HEK293T (cell line): ENCODE measurements at regions not wholly inside any gene's neighbourhood (a gene's known extent, or its start where the extent isn't known, plus 50 kb on each side); places are given as distances from the start of the nearest gene placed in this dataset.

ENCODE experiments used
- CTCF ChIA-PET: fragments of 350-600 bp; formaldehyde crosslinking; extraction: SDS; loops from one replicate; lab custom pipeline; 2021; ENCODE audit warnings: antibody characterized with exemption, inconsistent platforms; lab: Yijun Ruan, JAX
- POLR2A ChIA-PET: fragments of 350-600 bp; formaldehyde crosslinking; extraction: SDS; loops from one replicate; lab custom pipeline; 2020; ENCODE audit warnings: antibody characterized with exemption, inconsistent platforms; lab: Yijun Ruan, JAX
- DNase-seq: peaks from one replicate; pipeline ENCODE4 v3.0.0; 2012; ENCODE audit warnings: mixed read lengths; ENCODE audit errors: extremely low spot score
- ARNT ChIP-seq: fragments of 450-650 bp; IDR thresholded peaks from 2 replicates; pipeline ENCODE4 v1.6.1; 2017; ENCODE audit warnings: mild to moderate bottlenecking
- BHLHE40 ChIP-seq: fragments of 450-650 bp; IDR thresholded peaks from 2 replicates; pipeline ENCODE4 v1.6.1; 2016; ENCODE audit warnings: mild to moderate bottlenecking, moderate library complexity, borderline replicate concordance
- CTBP1 ChIP-seq: fragments of 450-650 bp; IDR thresholded peaks from 2 replicates; pipeline ENCODE4 v1.6.1; 2016; ENCODE audit warnings: borderline replicate concordance
- ELF4 ChIP-seq: fragments of 450-650 bp; IDR thresholded peaks from 2 replicates; pipeline ENCODE4 v1.6.1; 2017; ENCODE audit warnings: antibody characterized with exemption
- FOXA1 ChIP-seq: fragments of 450-650 bp; IDR thresholded peaks from 2 replicates; pipeline ENCODE4 v1.6.1; 2016; ENCODE audit warnings: mild to moderate bottlenecking
- FOXK2 ChIP-seq: fragments of 450-650 bp; IDR thresholded peaks from 2 replicates; pipeline ENCODE4 v1.6.1; 2016; ENCODE audit warnings: mild to moderate bottlenecking
- FOXM1 ChIP-seq: fragments of 450-650 bp; IDR thresholded peaks from 2 replicates; pipeline ENCODE4 v1.6.1; 2017; ENCODE audit warnings: mild to moderate bottlenecking, borderline replicate concordance
- HDGF ChIP-seq: fragments of 450-650 bp; IDR thresholded peaks from 2 replicates; pipeline ENCODE4 v1.6.1; 2017; ENCODE audit warnings: antibody characterized with exemption, borderline replicate concordance
- L3MBTL2 ChIP-seq: fragments of 450-650 bp; conservative IDR thresholded peaks from 2 replicates; pipeline ENCODE4 v1.6.1; 2016; ENCODE audit warnings: mild to moderate bottlenecking
- LEF1 ChIP-seq: fragments of 450-650 bp; IDR thresholded peaks from 2 replicates; pipeline ENCODE4 v1.6.1; 2017; ENCODE audit warnings: mild to moderate bottlenecking, borderline replicate concordance
- NFRKB ChIP-seq: fragments of 450-650 bp; IDR thresholded peaks from 2 replicates; pipeline ENCODE4 v1.6.1; 2016; ENCODE audit warnings: mild to moderate bottlenecking, moderate library complexity
- PKNOX1 ChIP-seq: fragments of 450-650 bp; IDR thresholded peaks from 2 replicates; pipeline ENCODE4 v1.6.1; 2016
- SP1 ChIP-seq: fragments of 450-650 bp; IDR thresholded peaks from 2 replicates; pipeline ENCODE4 v1.6.1; 2017
- SUZ12 ChIP-seq: fragments of 450-650 bp; IDR thresholded peaks from 2 replicates; pipeline ENCODE4 v1.6.1; 2016; ENCODE audit warnings: mild to moderate bottlenecking
- TARDBP ChIP-seq: fragments of 450-650 bp; IDR thresholded peaks from 2 replicates; pipeline ENCODE4 v1.6.1; 2016
- ZNF384 ChIP-seq: fragments of 450-650 bp; IDR thresholded peaks from 2 replicates; pipeline ENCODE4 v1.6.1; 2016

GRCh38 chr20:60304026-60304590 lies 345.9 kb downstream of the CDH26 start:
- TF ChIP-seq ARNT (no peak), ZNF384 (no peak), TARDBP (no peak), PKNOX1 (no peak), ELF4 (no peak), NFRKB (no peak), FOXK2 (no peak), BHLHE40 (no peak), CTBP1 (no peak), SP1 (no peak), LEF1 (no peak), FOXA1 (no peak), FOXM1 (no peak), HDGF (no peak), L3MBTL2 (no peak), SUZ12 (no peak)
- POLR2A ChIA-PET: no interaction called here
- no peak for DNase-seq
- CTCF ChIA-PET: no interaction called here

GRCh38 chr20:60304931-60305330 lies 346.7 kb downstream of the CDH26 start:
- TF ChIP-seq TARDBP: no peak
- TF ChIP-seq PKNOX1: no peak
- TF ChIP-seq LEF1: no peak
- no peak for TF ChIP-seq FOXA1
- TF ChIP-seq HDGF: no peak
- TF ChIP-seq FOXM1: no peak
- no peak for TF ChIP-seq ZNF384
- no peak for TF ChIP-seq SP1
- TF ChIP-seq BHLHE40: no peak
- TF ChIP-seq SUZ12: no peak
- POLR2A ChIA-PET: no interaction called here
- CTCF ChIA-PET: no interaction called here
- DNase-seq: no peak

- CTCF ChIA-PET: no interaction called here
- no peak for TF ChIP-seq ZNF384
- TF ChIP-seq FOXM1: no peak
- no peak for TF ChIP-seq SUZ12
- no peak for TF ChIP-seq L3MBTL2
- no peak for TF ChIP-seq LEF1
- TF ChIP-seq PKNOX1: no peak
- no peak for TF ChIP-seq SP1
- TF ChIP-seq NFRKB: no peak
- no peak for TF ChIP-seq CTBP1
- TF ChIP-seq TARDBP: no peak
- TF ChIP-seq FOXA1: no peak
- TF ChIP-seq BHLHE40: no peak
- TF ChIP-seq HDGF: no peak
- TF ChIP-seq ARNT: no peak
- no peak for TF ChIP-seq ELF4
- TF ChIP-seq FOXK2: no peak
- POLR2A ChIA-PET: no interaction called here
- DNase-seq: no peak
These were observed 347.9 kb downstream of the CDH26 start for GRCh38 chr20:60306105-60306504.

- TF ChIP-seq BHLHE40 (no peak), ZNF384 (no peak), LEF1 (no peak), PKNOX1 (no peak), ARNT (no peak), L3MBTL2 (no peak), FOXA1 (no peak), TARDBP (no peak), ELF4 (no peak), FOXM1 (no peak), SP1 (no peak), FOXK2 (no peak), HDGF (no peak), CTBP1 (no peak), NFRKB (no peak), SUZ12 (no peak)
- no peak for DNase-seq
- POLR2A ChIA-PET: no interaction called here
- CTCF ChIA-PET: no interaction called here
These were observed 348.3 kb downstream of the CDH26 start for GRCh38 chr20:60306551-60306950.

GRCh38 chr20:60310560-60311349 lies 352.5 kb downstream of the CDH26 start:
- DNase-seq: no peak
- POLR2A ChIA-PET: no interaction called here

More at GRCh38 chr20:60310560-60311349, 352.5 kb downstream of the CDH26 start:
- CTCF ChIA-PET: interaction anchor here (1.0 kb wide), 1 partner anchor 46 kb away, joined by 3 read pairs; no protein-coding TSS in a partner anchor
- TF ChIP-seq FOXM1 (no peak), BHLHE40 (no peak), TARDBP (no peak), PKNOX1 (no peak), ARNT (no peak), SP1 (no peak), FOXA1 (no peak), LEF1 (no peak), NFRKB (no peak), SUZ12 (no peak), ELF4 (no peak), HDGF (no peak), FOXK2 (no peak), CTBP1 (no peak), ZNF384 (no peak), L3MBTL2 (no peak)
